GM12878 (cell line): ENCODE measurements at regions not wholly inside any gene's neighbourhood (a gene's known extent, or its start where the extent isn't known, plus 50 kb on each side); places are given as distances from the start of the nearest gene placed in this dataset.

Experiments used
- ATAC-seq: fragments of 200-7000 bp; cut with Tn5 transposase; 3 replicates; pipeline ENCODE4 v1.9.1; 2020; ENCODE audit warnings: mild to moderate bottlenecking, moderate library complexity
- BruUV-seq: library from RNA; stranded (reverse); fragments of 400-500 nt; replicated peaks from 2 replicates; lab custom pipeline; 2021; lab: Mats Ljungman, UMichigan
- CTCF ChIA-PET: fragments of 300-600 bp; sonication (Branson Sonifier 250); formaldehyde crosslinking; extraction: SDS; loops from one replicate; lab custom pipeline; 2021; ENCODE audit warnings: inconsistent platforms; lab: Yijun Ruan, JAX
- POLR2A ChIA-PET: fragments of 350-600 bp; formaldehyde crosslinking; extraction: SDS; loops from one replicate; lab custom pipeline; 2021; ENCODE audit warnings: inconsistent platforms; lab: Charles Lee
- RAD21 ChIA-PET: fragments of 300-600 bp; sonication (Branson Sonifier 250); formaldehyde crosslinking; loops from one replicate; lab custom pipeline; 2023; ENCODE audit warnings: antibody characterized with exemption; ENCODE audit not compliant: unreplicated experiment; lab: Charles Lee
- SMC1A ChIA-PET: fragments of 300-600 bp; sonication (Branson Sonifier 250); formaldehyde crosslinking; loops from one replicate; lab custom pipeline; 2023; ENCODE audit not compliant: unreplicated experiment, uncharacterized antibody; lab: Charles Lee
- DNase-seq: peaks from one replicate; pipeline ENCODE4 v3.0.0-alpha.2; 2011; ENCODE audit warnings: low read depth, low spot score
- FAIRE-seq: peaks from 3 replicates; lab custom pipeline; 2011; peaks lifted over from hg19 to GRCh38; lab: Jason Lieb, UNC
- H2AFZ ChIP-seq: 2 replicates; pipeline ENCODE4 v1.6.0; 2011; ENCODE audit warnings: low read depth, low read length, control low read depth; ENCODE audit not compliant: control insufficient read depth
- H3K27ac ChIP-seq: 2 replicates; pipeline ENCODE4 v1.5.1; 2011; ENCODE audit warnings: control low read depth; ENCODE audit not compliant: control insufficient read depth, insufficient read depth
- H3K27me3 ChIP-seq, 2 experiments: replicated peaks in 1 of 2; 2 replicates each; pipeline versions ENCODE4 v1.6.0 to v1.6.1; 2011; ENCODE audit warnings: low read length in 1 of 2; ENCODE audit not compliant: control insufficient read depth in 2 of 2, insufficient read depth in 2 of 2
- H3K36me3 ChIP-seq, 2 experiments: 2 replicates each; pipeline ENCODE4 v1.5.1; 2011; ENCODE audit warnings: low read length in 1 of 2; ENCODE audit not compliant: control insufficient read depth in 2 of 2, insufficient read depth in 2 of 2
- H3K4me1 ChIP-seq: 2 replicates; pipeline ENCODE4 v1.6.1; 2011; ENCODE audit warnings: mild to moderate bottlenecking, low read length, moderate library complexity, mixed read lengths; ENCODE audit not compliant: control insufficient read depth, insufficient read depth
- H3K4me2 ChIP-seq: 2 replicates; pipeline ENCODE4 v1.6.0; 2011; ENCODE audit warnings: control low read depth; ENCODE audit not compliant: control insufficient read depth, insufficient read depth
- H3K4me3 ChIP-seq: fragments of 200-600 bp; sonication (generic); 2 replicates; pipeline ENCODE4 v1.5.1; 2016
- H3K79me2 ChIP-seq: 2 replicates; pipeline ENCODE4 v1.6.0; 2011; ENCODE audit warnings: low read length; ENCODE audit not compliant: control insufficient read depth, insufficient read depth
- H3K9ac ChIP-seq: 2 replicates; pipeline ENCODE4 v1.8.0; 2011; ENCODE audit warnings: low read length, control low read depth, mixed read lengths; ENCODE audit not compliant: control insufficient read depth, insufficient read depth
- H3K9me3 ChIP-seq: replicated peaks from 3 replicates; pipeline ENCODE4 v1.5.1; 2011; ENCODE audit warnings: mild to moderate bottlenecking, low read length; ENCODE audit not compliant: control insufficient read depth, insufficient read depth
- H4K20me1 ChIP-seq: 2 replicates; pipeline ENCODE4 v1.6.0; 2011; ENCODE audit not compliant: control insufficient read depth, insufficient read depth
- GABPA ChIP-seq: IDR thresholded peaks from 2 replicates; pipeline ENCODE4 v1.6.1; 2014; ENCODE audit warnings: antibody characterized with exemption, low read depth, mild to moderate bottlenecking, inconsistent platforms
- HDAC6 ChIP-seq: fragments of 200-600 bp; sonication (generic); IDR thresholded peaks from one replicate; pipeline ENCODE4 v1.8.0; 2017; ENCODE audit warnings: antibody characterized with exemption; ENCODE audit not compliant: unreplicated experiment
- KAT2A ChIP-seq: conservative IDR thresholded peaks from 2 replicates; pipeline ENCODE4 v1.6.1; 2011; ENCODE audit warnings: low read depth, low read length; ENCODE audit not compliant: control insufficient read depth
- MLLT1 ChIP-seq: fragments of 450-650 bp; IDR thresholded peaks from 2 replicates; pipeline ENCODE4 v1.6.1; 2016; ENCODE audit warnings: mild to moderate bottlenecking
- POLR2AphosphoS2 ChIP-seq: IDR thresholded peaks from 2 replicates; pipeline ENCODE4 v1.6.1; 2011; ENCODE audit warnings: low read depth, mild to moderate bottlenecking, low read length, improper control_type of control experiment, moderate library complexity
- SPI1 ChIP-seq: IDR thresholded peaks from 2 replicates; pipeline ENCODE4 v1.6.1; 2011; ENCODE audit warnings: low read depth, mild to moderate bottlenecking, low read length, moderate library complexity, borderline replicate concordance; ENCODE audit not compliant: insufficient read depth
- WGBS: methylation state at CpG from one replicate; pipeline ENCODE4 v1.1.6; 2016; ENCODE audit warnings: low lambda C conversion rate; ENCODE audit not compliant: insufficient replicate concordance, insufficient coverage; ENCODE audit errors: missing lambda C conversion rate; 5-methylcytosine and 5-hydroxymethylcytosine counted together
- in situ Hi-C: fragments of 300-500 bp; cut with MboI; formaldehyde crosslinking; loops from 9 replicates; pipeline ENCODE4 v1.14.3; 2018; ENCODE audit warnings: mixed read lengths
- intact Hi-C: fragments of 100-400 bp; cut with micrococcal nuclease; formaldehyde crosslinking; loops from one replicate; pipeline ENCODE4 v1.14.2; 2022; ENCODE audit not compliant: unreplicated experiment

- TF ChIP-seq MLLT1, result no peak
- no peak for TF ChIP-seq SPI1
- TF ChIP-seq POLR2AphosphoS2, result no peak
- no peak for TF ChIP-seq KAT2A
Measured at GRCh38 chr7:51774178-51774577, 457.6 kb upstream of the COBL start (continued).

- CTCF ChIA-PET, result no interaction called here
- no TSS peak for BruUV-seq
- H4K20me1 ChIP-seq, result no peaks in the 10 kb centered on the region
- no peak overlapping the region for H3K27ac ChIP-seq
- no peak for FAIRE-seq
- no peaks in the 10 kb centered on the region for H3K36me3 ChIP-seq
- TF ChIP-seq GABPA, result no peak
- TF ChIP-seq HDAC6, result no peak
- no peak overlapping the region for H2AFZ ChIP-seq
- in situ Hi-C loops, result no loop called here
- no peaks in the 10 kb centered on the region for H3K9me3 ChIP-seq
- no peak overlapping the region for H3K4me2 ChIP-seq
- SMC1A ChIA-PET, result no interaction called here
- H3K4me3 ChIP-seq, result no peak overlapping the region
- H3K79me2 ChIP-seq, result no peaks in the 10 kb centered on the region
- DNase-seq, result no peak
- WGBS, result 18% methylated on average over 2 of the region's 2 CpGs
- intact Hi-C loops, result no loop called here
- H3K4me1 ChIP-seq, result no peaks in the 10 kb centered on the region
- no peaks in the 10 kb centered on the region for H3K27me3 ChIP-seq
- RAD21 ChIA-PET, result no interaction called here
- ATAC-seq, result no peak
- POLR2A ChIA-PET, result no interaction called here
- no peak overlapping the region for H3K9ac ChIP-seq
Measured at GRCh38 chr7:51772190-51772589, 455.6 kb upstream of the COBL start.
